Neural cell (in vitro differentiated cells): ENCODE measurements at regions not wholly inside any gene's neighbourhood (a gene's known extent, or its start where the extent isn't known, plus 50 kb on each side); places are given as distances from the start of the nearest gene placed in this dataset.

ENCODE experiments used
- H2AFZ ChIP-seq: fragments of 200-600, 300-800 bp; sonication (generic), shearing (Covaris generic); 2 replicates; pipeline ENCODE4 v1.6.0; 2014; ENCODE audit warnings: low read depth, mild to moderate bottlenecking, antibody characterized with exemption, low read length, moderate library complexity
- H3F3A ChIP-seq: fragments of 200-600 bp; shearing (Covaris generic); 2 replicates; pipeline ENCODE4 v1.6.1; 2016; ENCODE audit warnings: mild to moderate bottlenecking, moderate library complexity, mixed read lengths, antibody characterized with exemption, low read length; ENCODE audit not compliant: insufficient read depth, poor library complexity, severe bottlenecking
- H3K27ac ChIP-seq: fragments of 200-600, 300-800 bp; sonication (generic), shearing (Covaris generic); 2 replicates; pipeline ENCODE4 v1.5.1; 2014; ENCODE audit warnings: mild to moderate bottlenecking, low read length, moderate library complexity
- H3K27me3 ChIP-seq: fragments of 300-800, 200-600 bp; sonication (generic), shearing (Covaris generic); 2 replicates; pipeline ENCODE4 v1.6.0; 2014; ENCODE audit warnings: mild to moderate bottlenecking, low read depth, low read length, moderate library complexity; ENCODE audit not compliant: insufficient read depth
- H3K36me3 ChIP-seq: fragments of 300-800, 200-600 bp; sonication (generic), shearing (Covaris generic); 2 replicates; pipeline ENCODE4 v1.5.1; 2014; ENCODE audit warnings: mild to moderate bottlenecking, antibody characterized with exemption, low read length, moderate library complexity; ENCODE audit not compliant: insufficient read depth
- H3K4me2 ChIP-seq: fragments of 300-800, 200-600 bp; sonication (generic), shearing (Covaris generic); 2 replicates; pipeline ENCODE4 v1.6.0; 2014; ENCODE audit warnings: mild to moderate bottlenecking, low read length
- H3K4me3 ChIP-seq: fragments of 300-800, 200-600 bp; sonication (generic), shearing (Covaris generic); 2 replicates; pipeline ENCODE4 v1.5.1; 2014; ENCODE audit warnings: mild to moderate bottlenecking, low read length, moderate library complexity
- H3K79me2 ChIP-seq: fragments of 200-600 bp; shearing (Covaris generic); replicated peaks from 2 replicates; pipeline ENCODE4 v1.6.0; 2014; ENCODE audit warnings: mild to moderate bottlenecking, low read length, moderate library complexity; ENCODE audit not compliant: insufficient read depth
- H3K9ac ChIP-seq: fragments of 300-800, 200-600 bp; sonication (generic), shearing (Covaris generic); 2 replicates; pipeline ENCODE4 v1.6.1; 2016; ENCODE audit warnings: mild to moderate bottlenecking, low read length, mixed read lengths
- H3K9me2 ChIP-seq: fragments of 200-600 bp; shearing (Covaris generic); 2 replicates; pipeline ENCODE4 v1.6.1; 2016; ENCODE audit warnings: mild to moderate bottlenecking, low read length, mixed read lengths; ENCODE audit not compliant: insufficient read depth
- H3K9me3 ChIP-seq: fragments of 200-600, 300-800 bp; sonication (generic), shearing (Covaris generic); 2 replicates; pipeline ENCODE4 v1.6.1; 2016; ENCODE audit warnings: mild to moderate bottlenecking, mixed run types, low read length, moderate library complexity, mixed read lengths
- H4K20me1 ChIP-seq: fragments of 200-600 bp; shearing (Covaris generic); 2 replicates; pipeline ENCODE4 v1.6.1; 2016; ENCODE audit warnings: mild to moderate bottlenecking, mixed run types; ENCODE audit not compliant: insufficient read depth
- CTCF ChIP-seq: fragments of 450-650 bp; IDR thresholded peaks from 2 replicates; pipeline ENCODE4 v1.5.1; 2014; ENCODE audit warnings: antibody characterized with exemption, mild to moderate bottlenecking, moderate library complexity; ENCODE audit not compliant: poor library complexity, severe bottlenecking
- EP300 ChIP-seq: fragments of 450-650 bp; conservative IDR thresholded peaks from 2 replicates; pipeline ENCODE4 v1.6.1; 2014; ENCODE audit warnings: antibody characterized with exemption, mild to moderate bottlenecking, moderate library complexity; ENCODE audit not compliant: poor library complexity, severe bottlenecking
- EZH2 ChIP-seq: fragments of 200-600, 300-800 bp; shearing (Covaris generic), sonication (generic); IDR thresholded peaks from 2 replicates; pipeline ENCODE4 v1.6.1; 2014; ENCODE audit warnings: antibody characterized with exemption, low read length, borderline replicate concordance, mild to moderate bottlenecking; ENCODE audit not compliant: insufficient read depth, poor library complexity, severe bottlenecking
- MXI1 ChIP-seq: fragments of 450-650 bp; conservative IDR thresholded peaks from 2 replicates; pipeline ENCODE4 v1.6.1; 2014; ENCODE audit warnings: antibody characterized with exemption, mild to moderate bottlenecking; ENCODE audit not compliant: poor library complexity, severe bottlenecking
- POLR2AphosphoS5 ChIP-seq: IDR thresholded peaks from 2 replicates; pipeline ENCODE4 v1.6.1; 2012
- RAD21 ChIP-seq: fragments of 450-650 bp; conservative IDR thresholded peaks from 2 replicates; pipeline ENCODE4 v1.6.1; 2014; ENCODE audit warnings: antibody characterized with exemption, mild to moderate bottlenecking, moderate library complexity
- SMC3 ChIP-seq: fragments of 450-650 bp; conservative IDR thresholded peaks from 2 replicates; pipeline ENCODE4 v1.6.1; 2014; ENCODE audit warnings: antibody characterized with exemption, mild to moderate bottlenecking, moderate library complexity; ENCODE audit not compliant: poor library complexity
- TAF1 ChIP-seq: IDR thresholded peaks from 2 replicates; pipeline ENCODE4 v1.6.1; 2012; ENCODE audit warnings: low read depth
- TF ChIP-seq, protein P1 (sequence below): IDR thresholded peaks from 2 replicates; pipeline ENCODE4 v1.6.1; 2012; ENCODE audit warnings: borderline replicate concordance

GRCh38 chr12:67797753-67798152, 149.2 kb downstream of the DYRK2 start:
- no peaks in the 10 kb centered on the region for H3K27me3 ChIP-seq
- no peak overlapping the region for H2AFZ ChIP-seq
- no peak overlapping the region for H3K9ac ChIP-seq
- no peaks in the 10 kb centered on the region for H3F3A ChIP-seq
- H3K36me3 ChIP-seq: no peaks in the 10 kb centered on the region
- H3K9me2 ChIP-seq: no peaks in the 10 kb centered on the region
- H3K27ac ChIP-seq: no peak overlapping the region
- H3K9me3 ChIP-seq: no peaks in the 10 kb centered on the region
- H3K79me2 ChIP-seq: no peaks in the 10 kb centered on the region
- no peaks in the 10 kb centered on the region for H4K20me1 ChIP-seq
- TF ChIP-seq EP300 (no peak), SMC3 (no peak), TAF1 (no peak), EZH2 (no peak), CTCF (no peak), POLR2AphosphoS5 (no peak), RAD21 (no peak), MXI1 (no peak)
- TF ChIP-seq, protein P1, sequence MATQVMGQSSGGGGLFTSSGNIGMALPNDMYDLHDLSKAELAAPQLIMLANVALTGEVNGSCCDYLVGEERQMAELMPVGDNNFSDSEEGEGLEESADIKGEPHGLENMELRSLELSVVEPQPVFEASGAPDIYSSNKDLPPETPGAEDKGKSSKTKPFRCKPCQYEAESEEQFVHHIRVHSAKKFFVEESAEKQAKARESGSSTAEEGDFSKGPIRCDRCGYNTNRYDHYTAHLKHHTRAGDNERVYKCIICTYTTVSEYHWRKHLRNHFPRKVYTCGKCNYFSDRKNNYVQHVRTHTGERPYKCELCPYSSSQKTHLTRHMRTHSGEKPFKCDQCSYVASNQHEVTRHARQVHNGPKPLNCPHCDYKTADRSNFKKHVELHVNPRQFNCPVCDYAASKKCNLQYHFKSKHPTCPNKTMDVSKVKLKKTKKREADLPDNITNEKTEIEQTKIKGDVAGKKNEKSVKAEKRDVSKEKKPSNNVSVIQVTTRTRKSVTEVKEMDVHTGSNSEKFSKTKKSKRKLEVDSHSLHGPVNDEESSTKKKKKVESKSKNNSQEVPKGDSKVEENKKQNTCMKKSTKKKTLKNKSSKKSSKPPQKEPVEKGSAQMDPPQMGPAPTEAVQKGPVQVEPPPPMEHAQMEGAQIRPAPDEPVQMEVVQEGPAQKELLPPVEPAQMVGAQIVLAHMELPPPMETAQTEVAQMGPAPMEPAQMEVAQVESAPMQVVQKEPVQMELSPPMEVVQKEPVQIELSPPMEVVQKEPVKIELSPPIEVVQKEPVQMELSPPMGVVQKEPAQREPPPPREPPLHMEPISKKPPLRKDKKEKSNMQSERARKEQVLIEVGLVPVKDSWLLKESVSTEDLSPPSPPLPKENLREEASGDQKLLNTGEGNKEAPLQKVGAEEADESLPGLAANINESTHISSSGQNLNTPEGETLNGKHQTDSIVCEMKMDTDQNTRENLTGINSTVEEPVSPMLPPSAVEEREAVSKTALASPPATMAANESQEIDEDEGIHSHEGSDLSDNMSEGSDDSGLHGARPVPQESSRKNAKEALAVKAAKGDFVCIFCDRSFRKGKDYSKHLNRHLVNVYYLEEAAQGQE: no peak
- no peak overlapping the region for H3K4me2 ChIP-seq
- H3K4me3 ChIP-seq: no peak overlapping the region

DNA sequence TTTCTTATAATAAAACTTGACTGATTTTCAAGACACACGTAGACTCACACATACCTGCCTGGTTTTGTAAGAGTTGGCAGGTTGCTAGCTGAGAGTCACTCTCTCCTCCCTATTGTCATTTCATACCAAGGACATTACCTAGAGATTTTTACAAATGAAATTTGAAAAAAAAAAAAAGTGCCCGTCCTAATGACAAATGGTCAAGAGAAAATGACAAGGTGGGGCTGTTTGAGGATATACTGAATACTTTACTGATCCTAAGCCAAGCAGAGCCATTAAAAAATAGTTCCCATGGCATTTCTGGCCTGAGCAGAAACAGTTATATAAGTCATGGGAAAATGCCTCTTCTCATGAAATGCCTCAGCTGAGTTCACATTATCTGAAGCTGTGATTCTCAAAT, 150.2 kb downstream of the DYRK2 start:
- Histone ChIP-seq H3K27ac (no peak overlapping the region), H3K9me3 (no peaks in the 10 kb centered on the region), H3K9me2 (no peaks in the 10 kb centered on the region), H2AFZ (no peak overlapping the region), H3K79me2 (no peaks in the 10 kb centered on the region), H3F3A (no peaks in the 10 kb centered on the region), H3K9ac (no peak overlapping the region), H3K4me2 (no peak overlapping the region), H3K36me3 (no peaks in the 10 kb centered on the region), H3K4me3 (no peak overlapping the region), H3K27me3 (no peaks in the 10 kb centered on the region), H4K20me1 (no peaks in the 10 kb centered on the region)
- TF ChIP-seq TAF1: no peak
- no peak for TF ChIP-seq SMC3
- no peak for TF ChIP-seq EZH2
- no peak for TF ChIP-seq EP300
- no peak for TF ChIP-seq POLR2AphosphoS5
- TF ChIP-seq CTCF: no peak
- TF ChIP-seq MXI1: no peak
- TF ChIP-seq RAD21: no peak
- TF ChIP-seq, protein P1: no peak
